HUES48 (cell line): ENCODE measurements at regions not wholly inside any gene's neighbourhood (a gene's known extent, or its start where the extent isn't known, plus 50 kb on each side); places are given as distances from the start of the nearest gene placed in this dataset.

Source experiments
- H3K27ac ChIP-seq: one replicate; pipeline ENCODE4 v1.7.0; 2013; ENCODE audit warnings: low read depth, low read length, inconsistent platforms
- H3K27me3 ChIP-seq: 2 replicates; pipeline ENCODE4 v1.6.1; 2013; ENCODE audit warnings: mild to moderate bottlenecking, low read length; ENCODE audit not compliant: control insufficient read depth, insufficient read depth
- H3K36me3 ChIP-seq: 2 replicates; pipeline ENCODE4 v1.6.1; 2013; ENCODE audit warnings: low read length; ENCODE audit not compliant: control insufficient read depth, insufficient read depth
- H3K4me1 ChIP-seq: 2 replicates; pipeline ENCODE4 v1.6.1; 2013; ENCODE audit warnings: mild to moderate bottlenecking, low read length; ENCODE audit not compliant: control insufficient read depth, insufficient read depth
- H3K4me3 ChIP-seq: 2 replicates; pipeline ENCODE4 v1.5.1; 2013; ENCODE audit warnings: mild to moderate bottlenecking, low read depth, low read length
- H3K9ac ChIP-seq: 2 replicates; pipeline ENCODE4 v1.6.1; 2013; ENCODE audit warnings: mild to moderate bottlenecking, low read depth, low read length, moderate library complexity
- H3K9me3 ChIP-seq: 2 replicates; pipeline ENCODE4 v1.6.1; 2013; ENCODE audit warnings: low read length; ENCODE audit not compliant: control insufficient read depth, insufficient read depth

DNA sequence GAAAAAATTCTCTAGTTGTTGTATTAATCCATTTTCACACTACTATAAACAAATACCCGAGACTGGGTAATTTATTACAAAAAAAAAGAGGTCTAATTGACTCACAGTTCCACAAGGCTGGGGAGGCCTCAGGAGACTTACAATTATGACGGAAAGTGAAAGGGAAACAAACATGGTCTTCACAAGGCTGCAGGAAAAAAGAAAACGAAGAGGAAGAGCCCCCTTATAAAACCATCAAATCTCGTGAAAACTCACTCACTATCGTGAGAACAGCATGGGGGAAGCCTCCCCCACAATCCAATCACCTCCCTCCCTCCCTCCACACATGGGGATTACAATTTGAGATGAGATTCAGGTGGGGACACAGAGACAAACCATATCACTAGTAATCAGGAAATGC is 61.7 kb upstream of the SPTBN1 start:
- Histone ChIP-seq H3K4me3 (no peak overlapping the region), H3K27ac (no peak overlapping the region), H3K4me1 (no peaks in the 10 kb centered on the region), H3K27me3 (no peaks in the 10 kb centered on the region), H3K9ac (no peak overlapping the region), H3K9me3 (no peaks in the 10 kb centered on the region), H3K36me3 (no peaks in the 10 kb centered on the region)

DNA sequence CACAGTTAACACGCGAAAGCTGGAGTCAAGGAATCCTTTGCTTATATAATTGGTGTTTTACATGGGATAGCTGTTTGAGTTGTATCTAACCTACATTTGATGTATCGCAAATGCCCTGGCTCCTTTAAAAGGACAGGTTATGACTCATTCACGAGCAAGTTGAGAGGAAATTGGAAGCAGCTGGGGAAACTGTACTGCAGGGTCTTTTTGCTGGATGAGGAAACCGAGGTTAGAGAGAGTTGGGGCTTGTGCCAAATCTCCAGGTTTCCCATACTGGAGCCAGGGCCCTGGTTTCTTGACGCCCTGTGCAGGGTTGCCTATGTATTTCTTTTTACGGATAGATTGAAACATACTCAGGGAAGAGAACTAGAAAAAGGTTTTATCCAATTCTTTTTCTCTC is 60.0 kb upstream of the SPTBN1 start:
- Histone ChIP-seq H3K4me3 (no peak overlapping the region), H3K4me1 (no peaks in the 10 kb centered on the region), H3K27me3 (no peaks in the 10 kb centered on the region), H3K36me3 (no peaks in the 10 kb centered on the region), H3K9ac (no peak overlapping the region), H3K9me3 (no peaks in the 10 kb centered on the region), H3K27ac (no peak overlapping the region)

DNA sequence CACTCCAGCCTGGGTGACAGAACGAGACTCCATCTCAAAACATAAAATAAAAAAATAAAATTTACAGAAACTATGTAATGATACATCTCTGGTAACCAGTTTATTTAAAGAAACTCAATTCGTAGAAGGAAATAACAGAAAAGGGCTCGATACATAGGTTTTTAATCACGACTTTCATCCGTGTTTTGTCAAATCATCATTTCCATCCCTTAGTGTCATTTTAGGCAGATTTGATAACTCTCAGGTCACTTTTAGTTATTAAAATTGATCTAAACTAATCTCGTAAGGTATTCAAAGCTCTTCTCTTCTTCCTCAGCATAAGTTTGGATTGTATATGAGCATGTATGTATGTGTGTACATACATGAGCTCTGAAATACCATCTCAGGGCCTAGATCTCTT is 59.3 kb upstream of the SPTBN1 start:
- Histone ChIP-seq H3K9ac (no peak overlapping the region), H3K36me3 (no peaks in the 10 kb centered on the region), H3K27me3 (no peaks in the 10 kb centered on the region), H3K4me3 (no peak overlapping the region), H3K27ac (no peak overlapping the region), H3K9me3 (no peaks in the 10 kb centered on the region), H3K4me1 (no peaks in the 10 kb centered on the region)

DNA sequence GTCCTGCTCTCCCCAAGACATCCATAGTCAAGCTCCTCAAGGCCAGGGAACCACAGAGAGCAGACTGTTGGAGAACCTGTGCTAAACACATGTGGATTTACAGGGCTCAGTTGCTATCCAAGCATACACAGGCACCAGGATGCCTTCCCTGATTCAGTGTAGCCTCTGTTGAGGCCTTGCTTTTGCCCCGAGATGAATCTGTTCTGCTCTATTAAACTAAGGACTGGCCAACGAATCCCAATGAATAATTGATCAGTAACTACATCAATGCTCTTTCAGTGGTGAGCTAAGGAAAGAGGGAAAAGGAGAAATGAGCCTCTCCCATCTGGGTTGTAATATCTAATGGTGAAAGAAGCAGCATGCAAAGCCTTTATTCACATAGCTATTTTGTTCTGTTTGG is 58.7 kb upstream of the SPTBN1 start:
- Histone ChIP-seq H3K27me3 (no peaks in the 10 kb centered on the region), H3K27ac (no peak overlapping the region), H3K4me3 (no peak overlapping the region), H3K9me3 (no peaks in the 10 kb centered on the region), H3K36me3 (no peaks in the 10 kb centered on the region), H3K9ac (no peak overlapping the region), H3K4me1 (no peaks in the 10 kb centered on the region)

DNA sequence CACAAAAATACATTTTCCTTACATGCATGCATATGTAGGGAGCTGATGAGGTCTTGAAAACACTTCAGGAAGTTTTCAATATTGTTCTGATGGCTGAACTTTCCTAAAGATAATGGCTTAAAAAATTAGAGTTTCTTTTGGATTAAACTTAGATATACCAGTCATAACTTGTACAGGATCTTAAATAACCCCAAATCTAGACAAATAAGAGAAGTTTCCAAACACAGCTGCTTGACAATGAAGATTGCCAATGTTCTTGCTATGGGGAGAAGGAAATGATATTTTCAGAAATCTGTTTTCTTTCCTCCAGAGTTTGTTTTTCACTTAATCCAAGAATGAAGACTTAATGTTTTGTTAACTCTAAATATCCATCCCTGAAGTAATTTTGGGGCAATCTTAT is 54.6 kb upstream of the SPTBN1 start:
- no peaks in the 10 kb centered on the region for H3K27me3 ChIP-seq
- no peaks in the 10 kb centered on the region for H3K36me3 ChIP-seq
- no peaks in the 10 kb centered on the region for H3K4me1 ChIP-seq
- no peak overlapping the region for H3K4me3 ChIP-seq
- no peak overlapping the region for H3K9ac ChIP-seq
- H3K27ac ChIP-seq: no peak overlapping the region
- no peaks in the 10 kb centered on the region for H3K9me3 ChIP-seq

DNA sequence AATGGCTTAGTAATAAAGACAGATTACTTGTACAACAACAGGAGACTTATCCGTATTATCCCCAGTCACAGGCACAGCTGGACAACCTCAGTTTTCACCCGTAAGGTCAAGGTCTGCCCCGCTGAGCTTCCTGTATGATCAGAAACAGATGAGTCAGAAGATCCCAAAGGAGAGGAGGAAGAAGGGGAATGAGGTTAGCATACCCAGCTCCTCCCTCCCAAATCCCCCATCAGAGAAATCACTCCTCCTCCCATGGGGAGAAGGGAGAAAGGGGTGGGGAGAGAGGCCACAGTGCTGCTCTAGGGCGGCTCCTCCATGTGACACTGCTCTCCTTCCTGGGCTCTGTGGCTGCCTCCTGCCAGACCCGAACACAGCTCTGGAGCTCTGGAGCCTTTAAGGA is 53.8 kb upstream of the SPTBN1 start:
- H3K9ac ChIP-seq: no peak overlapping the region
- no peaks in the 10 kb centered on the region for H3K4me1 ChIP-seq
- H3K27me3 ChIP-seq: no peaks in the 10 kb centered on the region
- no peak overlapping the region for H3K4me3 ChIP-seq
- no peak overlapping the region for H3K27ac ChIP-seq
- no peaks in the 10 kb centered on the region for H3K36me3 ChIP-seq
- H3K9me3 ChIP-seq: no peaks in the 10 kb centered on the region

DNA sequence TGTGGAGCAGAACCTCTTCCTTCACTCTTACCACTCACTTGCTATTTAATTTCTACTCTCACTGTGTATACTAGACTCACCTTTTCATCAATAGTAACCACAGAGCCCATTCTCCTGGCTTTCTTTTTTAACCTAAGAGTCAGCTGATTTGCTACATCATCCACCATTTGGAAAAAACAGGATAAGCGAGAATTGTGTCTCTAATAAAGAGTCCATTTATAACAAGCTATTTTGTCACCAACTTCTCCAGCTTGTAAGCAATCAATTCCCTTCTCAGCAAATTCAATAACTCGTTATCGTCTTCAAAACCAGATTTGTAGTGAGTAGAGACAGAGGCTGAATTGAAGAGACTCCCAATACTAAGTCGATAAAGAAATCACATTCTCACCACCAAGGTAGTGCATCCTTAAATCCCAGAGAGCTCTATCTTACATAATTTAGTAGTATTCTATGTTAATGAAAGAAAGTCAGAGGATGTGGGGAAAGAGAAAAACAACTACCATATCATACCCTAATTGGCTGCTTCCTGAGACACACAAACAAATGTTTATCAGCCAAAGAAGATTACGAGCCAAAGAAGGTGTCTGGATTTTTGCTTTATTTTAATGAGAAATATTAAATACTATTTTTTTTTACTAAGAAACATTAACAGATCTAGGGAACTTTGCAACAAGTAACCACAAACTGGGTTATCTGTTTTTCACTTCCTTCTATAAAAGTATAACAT is 52.5 kb upstream of the SPTBN1 start:
- Histone ChIP-seq H3K9ac (no peak overlapping the region), H3K9me3 (no peaks in the 10 kb centered on the region), H3K27me3 (no peaks in the 10 kb centered on the region), H3K36me3 (no peaks in the 10 kb centered on the region), H3K27ac (no peak overlapping the region), H3K4me1 (no peaks in the 10 kb centered on the region), H3K4me3 (no peak overlapping the region)

DNA sequence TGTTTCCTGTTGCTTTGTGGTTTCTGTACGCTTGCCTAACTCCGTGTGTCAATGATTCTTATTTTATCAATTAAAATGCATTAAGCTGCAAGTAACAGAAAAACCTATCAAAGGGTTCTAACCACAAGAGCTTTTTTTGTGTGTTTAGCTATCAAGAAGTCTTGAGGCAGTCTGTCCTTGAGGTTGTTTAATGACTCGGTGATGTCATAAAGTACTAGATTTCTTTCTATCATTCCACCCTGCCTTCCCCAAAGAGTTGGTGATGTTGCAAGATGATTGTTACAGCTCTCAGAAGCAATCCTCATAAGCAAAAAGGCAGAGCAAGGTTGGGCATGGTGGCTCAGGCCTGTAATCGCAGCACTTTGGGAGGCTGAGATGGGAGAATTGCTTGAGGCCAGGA is 51.9 kb upstream of the SPTBN1 start:
- Histone ChIP-seq H3K27ac (no peak overlapping the region), H3K4me3 (no peak overlapping the region), H3K27me3 (no peaks in the 10 kb centered on the region), H3K9me3 (no peaks in the 10 kb centered on the region), H3K4me1 (no peaks in the 10 kb centered on the region), H3K9ac (no peak overlapping the region), H3K36me3 (no peaks in the 10 kb centered on the region)

DNA sequence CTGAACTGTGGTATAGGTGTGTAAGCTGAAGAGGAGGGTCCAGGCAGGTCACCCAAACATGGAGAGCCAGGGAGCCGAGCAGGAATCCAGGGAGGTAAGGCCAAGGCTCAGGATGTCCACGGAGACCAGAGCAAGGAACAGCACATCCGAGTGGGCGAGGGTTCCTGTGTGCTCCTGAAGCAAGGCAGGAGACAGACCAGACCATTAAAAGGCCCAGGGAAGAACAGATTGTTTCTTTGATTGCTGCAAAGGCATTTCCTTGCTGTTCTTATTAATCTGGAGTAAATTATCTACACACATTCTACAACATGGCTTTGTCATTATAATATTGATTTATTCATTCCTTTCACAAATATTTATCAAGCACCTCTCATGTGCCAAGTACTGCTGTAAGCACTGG is 50.1 kb upstream of the SPTBN1 start:
- no peaks in the 10 kb centered on the region for H3K4me1 ChIP-seq
- H3K9ac ChIP-seq: no peak overlapping the region
- no peaks in the 10 kb centered on the region for H3K36me3 ChIP-seq
- H3K27ac ChIP-seq: no peak overlapping the region
- no peak overlapping the region for H3K4me3 ChIP-seq
- H3K27me3 ChIP-seq: no peaks in the 10 kb centered on the region
- no peaks in the 10 kb centered on the region for H3K9me3 ChIP-seq
